ENCODE measurements at regions not wholly inside any gene's neighbourhood (a gene's known extent, or its start where the extent isn't known, plus 50 kb on each side); places are given as distances from the start of the nearest gene placed in this dataset.

DNA sequence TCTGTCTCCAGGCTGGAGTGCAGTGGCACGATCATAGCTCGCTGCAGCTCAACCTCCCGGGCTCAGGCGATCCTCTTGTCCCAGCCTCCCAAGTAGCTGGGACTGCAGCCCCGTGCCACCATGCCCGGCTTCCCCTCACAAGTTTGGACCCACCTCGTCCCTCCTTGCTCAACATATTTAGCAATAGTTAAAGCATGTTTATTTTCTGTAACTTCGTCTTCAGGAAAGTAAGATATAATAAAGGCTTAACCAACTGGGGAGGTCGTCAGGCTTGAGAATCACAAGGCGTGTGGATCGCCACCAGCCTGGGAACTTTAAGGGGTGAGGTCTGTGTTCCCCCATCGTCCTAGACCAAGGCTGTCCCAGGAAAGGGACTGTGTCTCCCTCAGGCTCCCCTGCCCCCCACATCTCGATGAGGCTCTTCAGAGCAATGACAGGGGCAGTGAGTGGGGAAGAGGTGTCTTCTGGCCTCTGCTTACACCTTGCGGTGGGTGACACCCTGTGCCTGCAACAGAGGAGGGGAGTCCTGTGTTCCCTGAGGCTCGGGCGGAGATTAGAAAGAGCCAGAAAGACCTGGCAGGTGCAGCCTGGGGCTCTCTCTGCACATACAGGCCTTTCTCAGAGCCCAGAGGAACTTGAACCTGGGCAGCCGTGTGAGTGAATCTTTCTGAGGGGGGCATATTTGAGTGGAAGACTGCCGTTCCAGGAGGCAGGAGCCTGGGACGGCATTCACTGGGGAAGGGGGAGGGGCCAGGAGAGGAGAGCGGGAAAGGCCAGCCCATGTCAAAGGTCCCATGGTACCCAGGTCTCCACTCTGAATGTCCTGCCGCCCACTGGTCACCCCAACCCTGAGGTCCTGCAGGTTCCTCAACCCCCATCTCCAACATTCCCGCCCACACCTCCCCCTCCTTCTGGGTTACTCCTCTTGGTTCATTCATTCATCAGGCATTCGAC, 152.3 kb downstream of the SMAD6 start:
- H3K36me3 ChIP-seq (ENCODE audit: control insufficient read depth, insufficient read depth, low read length), result no peaks in the 10 kb centered on the region
- Mint-ChIP-seq H3K27me3 (ENCODE audit: insufficient read depth, unreplicated experiment) (no peaks in the 10 kb centered on the region), H3K9me3 (ENCODE audit: unreplicated experiment) (no peaks in the 10 kb centered on the region), H3K27ac (ENCODE audit: unreplicated experiment) (no peak overlapping the region), H3K36me3 (ENCODE audit: insufficient read depth, unreplicated experiment) (no peaks in the 10 kb centered on the region), H3K4me1 (ENCODE audit: low read depth, unreplicated experiment) (peaks cover 19% of the 10 kb centered on the region), H3K4me3 (ENCODE audit: unreplicated experiment) (no peak overlapping the region)
- BruUV-seq (replicated peaks), result no TSS peak
- intact Hi-C loops (cut with micrococcal nuclease; ENCODE audit: unreplicated experiment), result loop anchor here (5.0 kb wide), 2 partner anchors 152 to 252 kb away; partner anchors contain the start of gene SMAD6
- H3K27me3 ChIP-seq (replicated peaks; ENCODE audit: control insufficient read depth, insufficient read depth, low read length), result no peaks in the 10 kb centered on the region
- peak in 1 of 2 experiments; percentile 24 for DNase-seq
- CTCF ChIA-PET, result interaction anchor here (0.6 to 0.8 kb wide), 5 partner anchors 12 to 245 kb away, joined by 3 to 7 read pairs (median 4); no protein-coding TSS in a partner anchor
- TF ChIP-seq CTCF (IDR thresholded peaks at IDR 0.05; ENCODE audit: insufficient read depth in 1 of 2, low read depth in 1 of 2, low read length in 1 of 2, severe bottlenecking in 1 of 2, unreplicated experiment in 1 of 2), result no peak
- POLR2A ChIA-PET, result interaction anchor here (0.6 kb wide), 1 partner anchor 227 kb away, joined by 3 read pairs; no protein-coding TSS in a partner anchor
- no peaks in the 10 kb centered on the region for H3K9me3 ChIP-seq
- no peak overlapping the region for H3K4me3 ChIP-seq (ENCODE audit: low read depth, low read length)
- H3K4me1 ChIP-seq, result peaks cover 23% of the 10 kb centered on the region

GRCh38 chr15:66855041-66855440, 153.0 kb downstream of the SMAD6 start:
- no peaks in the 10 kb centered on the region for H3K9me3 ChIP-seq
- H3K4me1 Mint-ChIP-seq (ENCODE audit: low read depth, unreplicated experiment), result peaks cover 19% of the 10 kb centered on the region
- no peaks in the 10 kb centered on the region for H3K36me3 ChIP-seq (ENCODE audit: control insufficient read depth, insufficient read depth, low read length)
- H3K4me3 Mint-ChIP-seq (ENCODE audit: unreplicated experiment), result no peak overlapping the region
- no peaks in the 10 kb centered on the region for H3K27me3 Mint-ChIP-seq (ENCODE audit: insufficient read depth, unreplicated experiment)
- H3K9me3 Mint-ChIP-seq (ENCODE audit: unreplicated experiment), result no peaks in the 10 kb centered on the region
- no peaks in the 10 kb centered on the region for H3K27me3 ChIP-seq (replicated peaks; ENCODE audit: control insufficient read depth, insufficient read depth, low read length)
- no peak overlapping the region for H3K4me3 ChIP-seq (ENCODE audit: low read depth, low read length)
- no TSS peak for BruUV-seq (replicated peaks)
- ChIA-PET CTCF (interaction anchor here (0.6 kb wide), 1 partner anchor 192 kb away, joined by 3 read pairs; no protein-coding TSS in a partner anchor), POLR2A (no interaction called here)
- no peak overlapping the region for H3K27ac Mint-ChIP-seq (ENCODE audit: unreplicated experiment)
- intact Hi-C loops (cut with micrococcal nuclease; ENCODE audit: unreplicated experiment), result no loop called here
- no peak for DNase-seq
- TF ChIP-seq CTCF (IDR thresholded peaks at IDR 0.05; ENCODE audit: insufficient read depth in 1 of 2, low read depth in 1 of 2, low read length in 1 of 2, severe bottlenecking in 1 of 2, unreplicated experiment in 1 of 2), result no peak
- H3K4me1 ChIP-seq, result peaks cover 21% of the 10 kb centered on the region
- no peaks in the 10 kb centered on the region for H3K36me3 Mint-ChIP-seq (ENCODE audit: insufficient read depth, unreplicated experiment)

DNA sequence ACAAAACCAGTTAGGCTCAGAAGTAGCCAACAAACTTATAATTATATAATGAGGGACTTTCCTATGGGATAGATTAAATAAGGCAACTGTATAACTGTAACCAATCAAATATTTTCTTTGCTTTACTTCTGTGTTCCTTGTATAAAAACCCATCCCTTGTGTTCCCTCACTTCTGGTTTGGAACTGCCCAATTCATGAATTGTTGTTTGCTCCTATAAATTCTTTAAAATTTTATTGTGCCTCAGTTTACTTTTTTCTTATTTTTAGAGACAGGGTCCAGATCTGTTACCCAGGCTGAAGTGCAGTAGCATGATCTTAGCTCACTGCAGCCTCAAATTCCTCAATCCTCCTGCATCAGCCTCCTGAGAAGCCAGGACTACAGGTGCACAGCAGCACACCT, 155.7 kb downstream of the SMAD6 start:
- ChIA-PET POLR2A (no interaction called here), CTCF (interaction anchor here (0.7 kb wide), 2 partner anchors 75 to 234 kb away, joined by 3 to 5 read pairs; no protein-coding TSS in a partner anchor)
- TF ChIP-seq CTCF (IDR thresholded peaks at IDR 0.05; ENCODE audit: insufficient read depth in 1 of 2, low read depth in 1 of 2, low read length in 1 of 2, severe bottlenecking in 1 of 2, unreplicated experiment in 1 of 2), result no peak
- no peak for DNase-seq
- H3K4me3 ChIP-seq (ENCODE audit: low read depth, low read length), result no peak overlapping the region
- BruUV-seq (replicated peaks), result no TSS peak
- H3K27me3 ChIP-seq (replicated peaks; ENCODE audit: control insufficient read depth, insufficient read depth, low read length), result no peaks in the 10 kb centered on the region
- H3K36me3 Mint-ChIP-seq (ENCODE audit: insufficient read depth, unreplicated experiment), result no peaks in the 10 kb centered on the region
- no peaks in the 10 kb centered on the region for H3K4me1 ChIP-seq
- H3K4me1 Mint-ChIP-seq (ENCODE audit: low read depth, unreplicated experiment), result peaks cover 2% of the 10 kb centered on the region
- no peaks in the 10 kb centered on the region for H3K36me3 ChIP-seq (ENCODE audit: control insufficient read depth, insufficient read depth, low read length)
- intact Hi-C loops (cut with micrococcal nuclease; ENCODE audit: unreplicated experiment), result no loop called here
- H3K9me3 ChIP-seq, result no peaks in the 10 kb centered on the region
- H3K4me3 Mint-ChIP-seq (ENCODE audit: unreplicated experiment), result no peak overlapping the region
- H3K9me3 Mint-ChIP-seq (ENCODE audit: unreplicated experiment), result no peaks in the 10 kb centered on the region
- H3K27me3 Mint-ChIP-seq (ENCODE audit: insufficient read depth, unreplicated experiment), result no peaks in the 10 kb centered on the region
- H3K27ac Mint-ChIP-seq (ENCODE audit: unreplicated experiment), result no peak overlapping the region

Data from Caco-2 (cell line).